ENCODE measurements at regions not wholly inside any gene's neighbourhood (a gene's known extent, or its start where the extent isn't known, plus 50 kb on each side); places are given as distances from the start of the nearest gene placed in this dataset.

DNA sequence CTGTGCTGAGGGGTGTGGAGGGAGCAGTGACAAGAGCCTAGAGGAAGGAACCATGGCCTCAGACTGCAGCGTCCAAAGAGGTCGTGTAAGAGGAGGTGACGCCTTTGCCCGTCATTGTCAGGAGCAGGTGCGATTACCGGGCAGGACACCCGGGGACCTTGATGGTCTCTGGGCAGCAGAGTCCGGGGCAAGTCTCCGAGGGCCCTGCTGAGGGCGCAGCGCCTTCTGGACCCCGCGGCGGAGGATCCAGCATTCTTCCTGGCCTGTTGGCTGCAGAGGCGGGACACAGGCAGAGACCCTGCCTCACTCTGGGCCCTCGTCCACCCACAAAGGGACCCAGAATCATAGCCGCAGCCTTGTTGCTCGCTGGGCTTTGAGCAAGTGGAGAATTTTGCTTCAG, 1168.8 kb downstream of the BRD1 start:
- no peak for DNase-seq
- in situ Hi-C loops (cut with MboI), result no loop called here
- WGBS, 2 experiments (ENCODE audit: low coverage in 1 of 2, low lambda C conversion rate in 2 of 2, missing lambda C conversion rate in 2 of 2), result 76 to 77% methylated on average over 18 of the region's 18 CpGs
- Histone ChIP-seq H3K4me1 (ENCODE audit: insufficient read depth) (no peaks in the 10 kb centered on the region), H3K9ac (no peak overlapping the region), H3F3A (ENCODE audit: insufficient read depth) (no peaks in the 10 kb centered on the region), H3K36me3 (ENCODE audit: low read depth) (no peaks in the 10 kb centered on the region), H3K4me2 (ENCODE audit: unreplicated experiment) (no peak overlapping the region), H3K27ac (no peak overlapping the region), H2AFZ (no peak overlapping the region), H4K20me1 (ENCODE audit: insufficient read depth) (no peaks in the 10 kb centered on the region), H3K9me3 (ENCODE audit: low read depth) (no peaks in the 10 kb centered on the region), H3K79me2 (ENCODE audit: insufficient read depth) (no peaks in the 10 kb centered on the region), H3K9me2 (ENCODE audit: insufficient read depth) (no peaks in the 10 kb centered on the region), H3K4me3 (no peak overlapping the region), H3K27me3 (replicated peaks; ENCODE audit: insufficient read depth) (no peaks in the 10 kb centered on the region)
- no peak for TF ChIP-seq EZH2 (IDR thresholded peaks at IDR 0.05; ENCODE audit: insufficient read depth, poor library complexity, severe bottlenecking)
- TF ChIP-seq EZH2phosphoT487 (IDR thresholded peaks at IDR 0.05; ENCODE audit: insufficient read depth, low read depth), result no peak

DNA sequence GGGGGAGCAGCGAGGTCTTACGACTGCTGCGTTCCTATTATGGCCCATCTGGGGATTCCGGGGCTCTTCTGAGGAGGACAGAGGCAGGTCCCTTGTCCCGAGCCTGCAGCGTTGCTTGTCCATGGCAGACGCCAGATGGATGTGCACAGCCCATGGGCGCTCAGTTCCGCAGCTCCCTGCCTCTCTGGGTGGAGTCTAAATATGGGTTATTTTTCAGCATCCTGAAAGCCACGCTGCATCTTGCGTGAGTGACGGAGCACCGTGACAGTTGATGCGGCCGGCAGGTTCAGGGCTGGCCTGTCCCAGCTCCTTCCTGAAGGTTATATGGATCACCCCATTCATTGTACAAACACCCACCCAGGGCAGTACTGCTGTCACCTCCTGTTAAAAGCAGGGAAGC, 1169.4 kb downstream of the BRD1 start:
- Histone ChIP-seq H3K9ac (no peak overlapping the region), H2AFZ (no peak overlapping the region), H3K79me2 (ENCODE audit: insufficient read depth) (no peaks in the 10 kb centered on the region), H3K27ac (no peak overlapping the region), H4K20me1 (ENCODE audit: insufficient read depth) (no peaks in the 10 kb centered on the region), H3K4me3 (no peak overlapping the region), H3K4me1 (ENCODE audit: insufficient read depth) (no peaks in the 10 kb centered on the region), H3F3A (ENCODE audit: insufficient read depth) (no peaks in the 10 kb centered on the region), H3K27me3 (replicated peaks; ENCODE audit: insufficient read depth) (no peaks in the 10 kb centered on the region), H3K36me3 (ENCODE audit: low read depth) (no peaks in the 10 kb centered on the region), H3K9me3 (ENCODE audit: low read depth) (no peaks in the 10 kb centered on the region), H3K9me2 (ENCODE audit: insufficient read depth) (no peaks in the 10 kb centered on the region), H3K4me2 (ENCODE audit: unreplicated experiment) (no peak overlapping the region)
- in situ Hi-C loops (cut with MboI), result no loop called here
- TF ChIP-seq EZH2phosphoT487 (IDR thresholded peaks at IDR 0.05; ENCODE audit: insufficient read depth, low read depth) (no peak), EZH2 (IDR thresholded peaks at IDR 0.05; ENCODE audit: insufficient read depth, poor library complexity, severe bottlenecking) (no peak)
- no peak for DNase-seq
- 81 to 87% methylated on average over 9 to 15 of the region's 15 CpGs for WGBS, 2 experiments (ENCODE audit: low coverage in 1 of 2, low lambda C conversion rate in 2 of 2, missing lambda C conversion rate in 2 of 2)

DNA sequence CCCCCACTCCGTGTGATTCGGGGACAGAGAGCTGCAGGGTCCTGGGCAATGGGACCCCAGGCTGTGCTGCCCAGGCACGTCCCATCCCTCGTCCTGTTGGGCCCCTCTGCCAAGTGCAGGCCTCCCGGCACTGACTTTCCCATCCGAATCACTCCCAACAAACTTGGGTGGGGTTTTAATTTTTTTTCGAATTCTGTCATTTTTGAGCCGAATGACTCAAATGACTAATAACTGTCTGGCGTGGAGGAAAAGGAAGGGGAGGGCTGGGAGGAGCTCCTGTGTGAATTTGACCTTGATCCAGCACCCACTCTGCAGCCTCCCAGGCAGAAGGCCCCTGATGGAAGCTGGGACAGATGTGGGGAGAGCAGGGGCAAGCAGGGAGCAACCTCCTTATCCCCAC, 1173.2 kb downstream of the BRD1 start:
- H3K9me3 ChIP-seq (ENCODE audit: low read depth), result no peaks in the 10 kb centered on the region
- no peak overlapping the region for H3K4me2 ChIP-seq (ENCODE audit: unreplicated experiment)

DNA sequence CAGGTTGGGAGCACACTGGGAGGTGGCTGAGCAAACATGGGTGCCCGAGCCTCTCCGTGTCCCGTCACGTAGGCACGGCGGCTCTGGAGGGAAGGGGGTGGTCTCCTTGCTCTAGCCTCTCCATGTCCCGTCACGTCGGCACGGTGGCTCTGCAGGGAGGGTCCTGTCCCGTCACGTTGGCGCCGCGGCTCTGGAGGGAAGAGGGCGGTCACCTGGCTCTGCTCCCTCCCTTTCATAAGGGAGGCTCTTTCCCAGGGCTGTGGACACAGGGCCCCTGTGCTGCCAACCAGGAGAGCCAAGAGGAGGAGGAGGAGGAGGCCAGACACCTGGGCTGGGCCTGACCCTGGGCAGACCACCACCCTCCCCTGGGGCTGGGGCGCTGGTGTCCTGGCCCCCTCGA, 1173.7 kb downstream of the BRD1 start:
- H3K4me1 ChIP-seq (ENCODE audit: insufficient read depth), result no peaks in the 10 kb centered on the region
- no peaks in the 10 kb centered on the region for H3F3A ChIP-seq (ENCODE audit: insufficient read depth)
- no peak overlapping the region for H3K4me2 ChIP-seq (ENCODE audit: unreplicated experiment)
- in situ Hi-C loops (cut with MboI), result no loop called here
- H3K27me3 ChIP-seq (replicated peaks; ENCODE audit: insufficient read depth), result no peaks in the 10 kb centered on the region
- no peaks in the 10 kb centered on the region for H3K36me3 ChIP-seq (ENCODE audit: low read depth)
- TF ChIP-seq EZH2phosphoT487 (IDR thresholded peaks at IDR 0.05; ENCODE audit: insufficient read depth, low read depth) (no peak), EZH2 (IDR thresholded peaks at IDR 0.05; ENCODE audit: insufficient read depth, poor library complexity, severe bottlenecking) (no peak)
- no peak for DNase-seq
- no peak overlapping the region for H2AFZ ChIP-seq
- no peaks in the 10 kb centered on the region for H4K20me1 ChIP-seq (ENCODE audit: insufficient read depth)
- H3K9me2 ChIP-seq (ENCODE audit: insufficient read depth), result no peaks in the 10 kb centered on the region
- WGBS, 2 experiments (ENCODE audit: low coverage in 1 of 2, low lambda C conversion rate in 2 of 2, missing lambda C conversion rate in 2 of 2), result 47 to 50% methylated on average over 12 to 18 of the region's 18 CpGs
- H3K9ac ChIP-seq, result no peak overlapping the region
- no peak overlapping the region for H3K27ac ChIP-seq
- H3K4me3 ChIP-seq, result no peak overlapping the region
- H3K9me3 ChIP-seq (ENCODE audit: low read depth), result no peaks in the 10 kb centered on the region
- H3K79me2 ChIP-seq (ENCODE audit: insufficient read depth), result no peaks in the 10 kb centered on the region

More for the DNA sequence above, 1173.2 kb downstream of the BRD1 start:
- Histone ChIP-seq H3K4me3 (no peak overlapping the region), H4K20me1 (ENCODE audit: insufficient read depth) (no peaks in the 10 kb centered on the region), H3F3A (ENCODE audit: insufficient read depth) (no peaks in the 10 kb centered on the region), H3K27me3 (replicated peaks; ENCODE audit: insufficient read depth) (no peaks in the 10 kb centered on the region), H3K36me3 (ENCODE audit: low read depth) (no peaks in the 10 kb centered on the region), H3K9me2 (ENCODE audit: insufficient read depth) (no peaks in the 10 kb centered on the region), H3K9ac (no peak overlapping the region), H3K79me2 (ENCODE audit: insufficient read depth) (no peaks in the 10 kb centered on the region), H3K4me1 (ENCODE audit: insufficient read depth) (no peaks in the 10 kb centered on the region), H2AFZ (no peak overlapping the region), H3K27ac (no peak overlapping the region)
- 1 to 4% methylated on average over 9 of the region's 9 CpGs for WGBS, 2 experiments (ENCODE audit: low coverage in 1 of 2, low lambda C conversion rate in 2 of 2, missing lambda C conversion rate in 2 of 2)
- in situ Hi-C loops (cut with MboI), result no loop called here
- TF ChIP-seq EZH2 (IDR thresholded peaks at IDR 0.05; ENCODE audit: insufficient read depth, poor library complexity, severe bottlenecking) (no peak), EZH2phosphoT487 (IDR thresholded peaks at IDR 0.05; ENCODE audit: insufficient read depth, low read depth) (no peak)
- DNase-seq, result peak; percentile 51

DNA sequence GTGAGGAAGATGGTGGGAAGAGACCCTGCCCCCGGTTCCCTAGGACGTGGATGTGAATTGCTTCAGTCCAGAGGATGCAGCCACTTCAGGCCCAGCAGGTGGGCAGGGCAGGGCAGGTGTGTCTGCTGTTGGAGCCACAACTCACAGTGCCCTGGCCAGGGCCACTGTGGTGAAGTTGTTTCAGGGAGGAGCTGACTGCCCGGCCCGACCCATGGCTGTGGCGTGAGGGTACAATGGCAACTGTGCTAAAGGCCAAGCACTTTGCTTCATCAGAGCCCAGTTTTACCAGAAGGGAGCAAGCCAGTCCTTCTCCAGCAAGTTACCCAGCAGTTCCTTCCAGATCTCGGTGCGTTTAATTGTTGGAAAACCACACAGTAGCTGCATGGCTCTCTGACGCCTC, 1174.4 kb downstream of the BRD1 start:
- Histone ChIP-seq H3K4me2 (ENCODE audit: unreplicated experiment) (no peak overlapping the region), H3K36me3 (ENCODE audit: low read depth) (no peaks in the 10 kb centered on the region), H3K79me2 (ENCODE audit: insufficient read depth) (no peaks in the 10 kb centered on the region), H3K27me3 (replicated peaks; ENCODE audit: insufficient read depth) (no peaks in the 10 kb centered on the region), H3K9me3 (ENCODE audit: low read depth) (no peaks in the 10 kb centered on the region), H4K20me1 (ENCODE audit: insufficient read depth) (no peaks in the 10 kb centered on the region), H3F3A (ENCODE audit: insufficient read depth) (no peaks in the 10 kb centered on the region), H2AFZ (no peak overlapping the region), H3K27ac (no peak overlapping the region), H3K9me2 (ENCODE audit: insufficient read depth) (no peaks in the 10 kb centered on the region), H3K4me1 (ENCODE audit: insufficient read depth) (no peaks in the 10 kb centered on the region), H3K4me3 (no peak overlapping the region), H3K9ac (no peak overlapping the region)
- no peak for DNase-seq
- in situ Hi-C loops (cut with MboI), result no loop called here
- TF ChIP-seq EZH2 (IDR thresholded peaks at IDR 0.05; ENCODE audit: insufficient read depth, poor library complexity, severe bottlenecking) (no peak), EZH2phosphoT487 (IDR thresholded peaks at IDR 0.05; ENCODE audit: insufficient read depth, low read depth) (no peak)
- WGBS, 2 experiments (ENCODE audit: low coverage in 1 of 2, low lambda C conversion rate in 2 of 2, missing lambda C conversion rate in 2 of 2), result 35 to 37% methylated on average over 8 of the region's 8 CpGs
